GM13976 (cell line): ENCODE measurements at regions not wholly inside any gene's neighbourhood (a gene's known extent, or its start where the extent isn't known, plus 50 kb on each side); places are given as distances from the start of the nearest gene placed in this dataset.

Source experiments
- DNase-seq: peaks from one replicate; pipeline ENCODE4 v3.0.0; 2012; ENCODE audit warnings: low spot score
- CTCF ChIP-seq: IDR thresholded peaks from 2 replicates; pipeline ENCODE4 v1.5.1; 2012; ENCODE audit warnings: borderline replicate concordance, mild to moderate bottlenecking; ENCODE audit not compliant: insufficient read depth; ENCODE audit errors: extremely low read depth, missing control alignments, control extremely low read depth
- in situ Hi-C: fragments of 300-500 bp; cut with MboI; formaldehyde crosslinking; loops from one replicate; pipeline ENCODE4 v1.12.0; 2022; ENCODE audit warnings: low sequenced_read_pairs, mixed read lengths, inconsistent platforms; ENCODE audit not compliant: unreplicated experiment

GRCh38 chr6:1013656-1014430 is 298.1 kb upstream of the FOXQ1 start:
- no peak for TF ChIP-seq CTCF
- in situ Hi-C loops: no loop called here
- DNase-seq: no peak

- DNase-seq: no peak
- TF ChIP-seq CTCF: no peak
- in situ Hi-C loops: no loop called here
Measured at GRCh38 chr6:1009103-1009502, 302.8 kb upstream of the FOXQ1 start.

GRCh38 chr6:1007159-1007558 is 304.7 kb upstream of the FOXQ1 start:
- DNase-seq: no peak
- in situ Hi-C loops: no loop called here
- no peak for TF ChIP-seq CTCF

GRCh38 chr6:1004885-1005630 is 306.8 kb upstream of the FOXQ1 start:
- no peak for DNase-seq
- TF ChIP-seq CTCF: no peak
- in situ Hi-C loops: no loop called here

GRCh38 chr6:1003394-1004160 is 308.3 kb upstream of the FOXQ1 start:
- no peak for DNase-seq
- no peak for TF ChIP-seq CTCF
- in situ Hi-C loops: no loop called here

- DNase-seq: no peak
- in situ Hi-C loops: no loop called here
- TF ChIP-seq CTCF: no peak
Measured at GRCh38 chr6:1002989-1003388, 308.9 kb upstream of the FOXQ1 start.
